ENCODE measurements at regions not wholly inside any gene's neighbourhood (a gene's known extent, or its start where the extent isn't known, plus 50 kb on each side); places are given as distances from the start of the nearest gene placed in this dataset.
"Not testable (repeated sequence)": the region's sequence is repeated elsewhere in the genome, so short reads cannot be mapped to it uniquely, and the experiment has no call there.

GRCh38 chr1:222470252-222470805 is 77.6 kb downstream of the HHIPL2 start:
- not testable (repeated sequence) for DNase-seq (ENCODE audit: low read depth)

GRCh38 chr1:222466150-222466865 is 81.6 kb downstream of the HHIPL2 start:
- no peak for DNase-seq (ENCODE audit: low read depth)

- peak; percentile 42 for DNase-seq (ENCODE audit: low read depth)
Measured at GRCh38 chr1:222465211-222466041, 82.5 kb downstream of the HHIPL2 start.

GRCh38 chr1:222464841-222465210 is 83.1 kb downstream of the HHIPL2 start:
- DNase-seq (ENCODE audit: low read depth) = peak; percentile 36

- DNase-seq (ENCODE audit: low read depth) = no peak
Measured at GRCh38 chr1:222463059-222463730, 84.7 kb downstream of the HHIPL2 start.

- no peak for DNase-seq (ENCODE audit: low read depth)
Measured at GRCh38 chr1:222462601-222463000, 85.3 kb downstream of the HHIPL2 start.

- DNase-seq (ENCODE audit: low read depth) = no peak
Measured at GRCh38 chr1:222461941-222462340, 86.0 kb downstream of the HHIPL2 start.

GRCh38 chr1:222459652-222460051 is 88.3 kb downstream of the HHIPL2 start:
- no peak for DNase-seq (ENCODE audit: low read depth)

- no peak for DNase-seq (ENCODE audit: low read depth)
Measured at GRCh38 chr1:222457513-222457912, 90.4 kb downstream of the HHIPL2 start.

GRCh38 chr1:222457084-222457483 is 90.8 kb downstream of the HHIPL2 start:
- no peak for DNase-seq (ENCODE audit: low read depth)

- peak; percentile 48 for DNase-seq (ENCODE audit: low read depth)
Measured at GRCh38 chr1:222455188-222455879, 92.6 kb downstream of the HHIPL2 start.

GRCh38 chr1:222454782-222455181 is 93.1 kb downstream of the HHIPL2 start:
- DNase-seq (ENCODE audit: low read depth) = no peak

GRCh38 chr1:222454186-222454585 is 93.7 kb downstream of the HHIPL2 start:
- DNase-seq (ENCODE audit: low read depth) = no peak

- no peak for DNase-seq (ENCODE audit: low read depth)
Measured at GRCh38 chr1:222452031-222452430, 95.9 kb downstream of the HHIPL2 start.

GRCh38 chr1:222443566-222443965 is 104.3 kb downstream of the HHIPL2 start:
- DNase-seq (ENCODE audit: low read depth) = no peak

GRCh38 chr1:222441066-222441465 is 106.8 kb downstream of the HHIPL2 start:
- DNase-seq (ENCODE audit: low read depth) = no peak

- DNase-seq (ENCODE audit: low read depth) = no peak
Measured at GRCh38 chr1:222424826-222425225, 123.1 kb downstream of the HHIPL2 start.

GRCh38 chr1:222421380-222421779 is 126.5 kb downstream of the HHIPL2 start:
- DNase-seq (ENCODE audit: low read depth) = no peak

GRCh38 chr1:222420633-222421032 is 127.3 kb downstream of the HHIPL2 start:
- no peak for DNase-seq (ENCODE audit: low read depth)

GRCh38 chr1:222418654-222419053 is 129.2 kb downstream of the HHIPL2 start:
- DNase-seq (ENCODE audit: low read depth) = no peak

- DNase-seq (ENCODE audit: low read depth) = no peak
Measured at GRCh38 chr1:222417264-222417663, 130.6 kb downstream of the HHIPL2 start.

Data from T-helper 22 cell (primary cell).